ENCODE measurements at regions not wholly inside any gene's neighbourhood (a gene's known extent, or its start where the extent isn't known, plus 50 kb on each side); places are given as distances from the start of the nearest gene placed in this dataset.

GRCh38 chr5:174327896-174328295, 282.4 kb downstream of the NSG2 start:
- TF ChIP-seq, protein P1, sequence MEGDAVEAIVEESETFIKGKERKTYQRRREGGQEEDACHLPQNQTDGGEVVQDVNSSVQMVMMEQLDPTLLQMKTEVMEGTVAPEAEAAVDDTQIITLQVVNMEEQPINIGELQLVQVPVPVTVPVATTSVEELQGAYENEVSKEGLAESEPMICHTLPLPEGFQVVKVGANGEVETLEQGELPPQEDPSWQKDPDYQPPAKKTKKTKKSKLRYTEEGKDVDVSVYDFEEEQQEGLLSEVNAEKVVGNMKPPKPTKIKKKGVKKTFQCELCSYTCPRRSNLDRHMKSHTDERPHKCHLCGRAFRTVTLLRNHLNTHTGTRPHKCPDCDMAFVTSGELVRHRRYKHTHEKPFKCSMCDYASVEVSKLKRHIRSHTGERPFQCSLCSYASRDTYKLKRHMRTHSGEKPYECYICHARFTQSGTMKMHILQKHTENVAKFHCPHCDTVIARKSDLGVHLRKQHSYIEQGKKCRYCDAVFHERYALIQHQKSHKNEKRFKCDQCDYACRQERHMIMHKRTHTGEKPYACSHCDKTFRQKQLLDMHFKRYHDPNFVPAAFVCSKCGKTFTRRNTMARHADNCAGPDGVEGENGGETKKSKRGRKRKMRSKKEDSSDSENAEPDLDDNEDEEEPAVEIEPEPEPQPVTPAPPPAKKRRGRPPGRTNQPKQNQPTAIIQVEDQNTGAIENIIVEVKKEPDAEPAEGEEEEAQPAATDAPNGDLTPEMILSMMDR (IDR thresholded peaks at IDR 0.05; ENCODE audit: insufficient read depth, low read depth, low read length), result no peak

DNA sequence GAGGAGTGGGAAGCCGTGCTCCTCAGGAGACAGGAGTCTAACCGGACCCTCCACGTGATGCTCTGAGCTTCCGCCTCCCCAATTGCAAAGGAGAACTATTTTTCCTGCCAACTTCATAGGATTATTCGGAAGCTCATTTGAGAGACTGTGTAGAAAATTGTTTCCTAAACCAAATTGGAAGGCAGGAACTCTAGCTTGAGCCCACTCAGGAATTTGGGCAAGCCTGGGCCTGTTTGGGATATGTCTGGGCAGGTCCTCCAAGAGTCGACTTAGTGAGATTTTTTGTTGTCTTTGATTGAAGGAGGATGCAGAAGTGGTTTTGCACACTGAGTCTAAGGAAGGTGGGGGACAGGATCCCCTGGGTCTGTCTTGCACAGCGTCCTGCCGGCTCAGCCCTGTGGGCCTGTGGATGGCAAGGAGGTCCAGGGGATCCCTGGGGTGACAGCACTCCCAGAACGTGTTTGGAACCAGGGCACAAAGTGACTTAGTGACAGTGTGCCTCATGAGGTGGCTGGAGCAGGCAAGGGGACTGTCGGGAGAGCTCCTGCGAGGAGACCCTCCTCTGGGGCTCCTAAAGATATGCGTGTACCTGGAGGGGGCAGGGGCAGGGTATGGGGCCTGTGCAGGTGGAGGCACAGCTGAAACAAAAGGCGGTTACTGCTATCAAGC, 283.3 kb downstream of the NSG2 start:
- no peak overlapping the region for H3K4me3 ChIP-seq (ENCODE audit: low read depth, low read length)
- TF ChIP-seq, protein P1 (IDR thresholded peaks at IDR 0.05; ENCODE audit: insufficient read depth, low read depth, low read length), result no peak
- no peak for DNase-seq (ENCODE audit: low read depth)

More at GRCh38 chr5:174327896-174328295, 282.4 kb downstream of the NSG2 start:
- H3K4me3 ChIP-seq (ENCODE audit: low read depth, low read length), result no peak overlapping the region
- no peak for DNase-seq (ENCODE audit: low read depth)

- TF ChIP-seq, protein P1 (IDR thresholded peaks at IDR 0.05; ENCODE audit: insufficient read depth, low read depth, low read length), result no peak
- peak; percentile 26 for DNase-seq (ENCODE audit: low read depth)
- no peak overlapping the region for H3K4me3 ChIP-seq (ENCODE audit: low read depth, low read length)
Measured at GRCh38 chr5:174329738-174330137, 284.2 kb downstream of the NSG2 start.

- no peak overlapping the region for H3K4me3 ChIP-seq (ENCODE audit: low read depth, low read length)
- TF ChIP-seq, protein P1 (IDR thresholded peaks at IDR 0.05; ENCODE audit: insufficient read depth, low read depth, low read length), result no peak
- no peak for DNase-seq (ENCODE audit: low read depth)
Measured at GRCh38 chr5:174335682-174336364, 290.3 kb downstream of the NSG2 start.

DNA sequence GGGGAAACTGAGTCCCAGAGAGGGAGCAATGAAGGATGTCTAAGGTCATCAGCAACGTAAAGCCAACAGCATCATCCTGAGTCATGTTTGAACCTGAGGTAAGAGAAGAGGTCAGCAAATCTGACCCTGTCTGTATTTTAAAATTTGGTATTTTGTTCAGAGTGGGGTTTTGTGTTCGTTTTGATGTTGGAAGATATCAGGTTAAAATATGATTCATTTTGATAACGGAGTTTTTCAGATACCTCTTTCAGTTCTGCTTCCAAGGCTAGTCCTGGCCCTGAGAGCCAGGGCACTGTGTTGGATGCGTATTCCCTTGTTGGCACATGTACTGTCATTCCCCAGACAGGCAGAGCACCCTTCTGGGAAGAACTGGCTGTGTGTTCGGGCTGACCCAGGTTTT, 291.0 kb downstream of the NSG2 start:
- no peak for DNase-seq (ENCODE audit: low read depth)
- H3K4me3 ChIP-seq (ENCODE audit: low read depth, low read length), result no peak overlapping the region

GRCh38 chr5:174337276-174338184, 292.0 kb downstream of the NSG2 start:
- no peak overlapping the region for H3K4me3 ChIP-seq (ENCODE audit: low read depth, low read length)
- TF ChIP-seq, protein P1 (IDR thresholded peaks at IDR 0.05; ENCODE audit: insufficient read depth, low read depth, low read length), result no peak
- DNase-seq (ENCODE audit: low read depth), result peak; percentile 16

More for the DNA sequence above, 291.0 kb downstream of the NSG2 start:
- TF ChIP-seq, protein P1 (IDR thresholded peaks at IDR 0.05; ENCODE audit: insufficient read depth, low read depth, low read length), result no peak
